ENCODE measurements at regions not wholly inside any gene's neighbourhood (a gene's known extent, or its start where the extent isn't known, plus 50 kb on each side); places are given as distances from the start of the nearest gene placed in this dataset.

DNA sequence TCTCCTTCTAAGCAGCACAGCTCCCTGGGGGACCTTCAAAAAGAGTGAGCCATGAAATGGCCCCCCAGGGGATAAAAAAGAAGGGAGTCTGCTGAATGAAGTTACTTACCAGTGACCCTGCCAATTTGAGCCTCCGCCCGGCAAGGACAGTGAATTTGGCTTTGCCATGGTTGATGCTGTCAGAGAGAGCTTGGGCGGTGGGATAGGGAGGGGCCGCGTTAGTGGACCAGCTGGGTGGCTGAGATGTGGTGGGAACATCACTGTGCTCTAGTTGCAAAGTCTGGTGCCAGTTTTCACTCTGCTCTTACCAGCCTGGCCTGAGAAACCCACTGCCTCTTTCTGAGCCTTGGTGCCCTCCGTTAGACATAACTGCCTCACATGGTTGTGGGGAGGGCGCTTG lies 114.6 kb downstream of the MRM1 start (continued):
- TF ChIP-seq, protein P1, sequence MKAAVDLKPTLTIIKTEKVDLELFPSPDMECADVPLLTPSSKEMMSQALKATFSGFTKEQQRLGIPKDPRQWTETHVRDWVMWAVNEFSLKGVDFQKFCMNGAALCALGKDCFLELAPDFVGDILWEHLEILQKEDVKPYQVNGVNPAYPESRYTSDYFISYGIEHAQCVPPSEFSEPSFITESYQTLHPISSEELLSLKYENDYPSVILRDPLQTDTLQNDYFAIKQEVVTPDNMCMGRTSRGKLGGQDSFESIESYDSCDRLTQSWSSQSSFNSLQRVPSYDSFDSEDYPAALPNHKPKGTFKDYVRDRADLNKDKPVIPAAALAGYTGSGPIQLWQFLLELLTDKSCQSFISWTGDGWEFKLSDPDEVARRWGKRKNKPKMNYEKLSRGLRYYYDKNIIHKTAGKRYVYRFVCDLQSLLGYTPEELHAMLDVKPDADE (IDR thresholded peaks at IDR 0.05) = no peak
- TF ChIP-seq ZNF331 (CRISPR knock-in tag; IDR thresholded peaks at IDR 0.05; ENCODE audit: low read depth) (no peak), POLR2AphosphoS5 (IDR thresholded peaks at IDR 0.05; ENCODE audit: low read depth) (no peak), EZH2 (IDR thresholded peaks at IDR 0.05; ENCODE audit: low read depth, unreplicated experiment) (no peak), ZNF114 (CRISPR knock-in tag; IDR thresholded peaks at IDR 0.05) (no peak), JUNB (IDR thresholded peaks at IDR 0.05; ENCODE audit: unreplicated experiment) (no peak), EZH2phosphoT487 (IDR thresholded peaks at IDR 0.05; ENCODE audit: unreplicated experiment) (no peak), STAT1 (IDR thresholded peaks at IDR 0.05; ENCODE audit: unreplicated experiment) (no peak)

DNA sequence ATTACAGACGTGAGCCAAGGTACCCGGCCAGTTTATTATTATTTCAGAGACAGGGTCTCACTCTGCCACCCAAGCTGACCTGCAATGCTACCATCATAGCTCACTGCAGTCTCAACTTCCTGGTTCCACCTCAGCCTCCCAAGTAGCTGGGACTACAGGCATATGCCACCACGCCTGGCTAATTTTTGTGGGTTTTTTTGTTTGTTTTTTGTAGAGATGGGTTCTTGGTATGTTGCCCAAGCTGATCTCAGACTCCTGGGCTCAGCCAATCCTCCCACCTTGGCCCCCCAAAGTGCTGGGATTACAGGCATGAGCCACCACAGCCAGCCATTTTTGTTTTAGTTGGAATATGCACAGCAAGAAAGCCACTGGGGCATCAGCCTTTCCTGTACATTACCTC lies 115.7 kb downstream of the MRM1 start:
- no peaks in the 10 kb centered on the region for H3K9me3 Mint-ChIP-seq
- Histone ChIP-seq H3K4me1 (ENCODE audit: insufficient read depth) (peaks cover 10% of the 10 kb centered on the region), H3K9me2 (ENCODE audit: insufficient read depth) (no peaks in the 10 kb centered on the region), H3K4me3 (no peak overlapping the region), H3K79me2 (replicated peaks; ENCODE audit: insufficient read depth) (no peaks in the 10 kb centered on the region), H3K4me2 (no peak overlapping the region), H2AFZ (no peak overlapping the region), H3F3A (replicated peaks; ENCODE audit: low read depth) (no peaks in the 10 kb centered on the region), H4K20me1 (replicated peaks; ENCODE audit: insufficient read depth) (no peaks in the 10 kb centered on the region), H3K27ac (ENCODE audit: low read depth) (no peak overlapping the region), H3K27me3 (ENCODE audit: insufficient read depth) (no peaks in the 10 kb centered on the region), H3K36me3 (ENCODE audit: insufficient read depth) (no peaks in the 10 kb centered on the region)
- H3K4me3 Mint-ChIP-seq = no peak overlapping the region
- no peak for DNase-seq (ENCODE audit: low spot score)
- peaks cover 10% of the 10 kb centered on the region for H3K4me1 Mint-ChIP-seq
- ATAC-seq = no peak
- no peak overlapping the region for H3K27ac Mint-ChIP-seq
- no peaks in the 10 kb centered on the region for H3K36me3 Mint-ChIP-seq (ENCODE audit: low read depth)
- H3K27me3 Mint-ChIP-seq (ENCODE audit: insufficient read depth, low read depth, poor library complexity) = no peaks in the 10 kb centered on the region
- no peak for TF ChIP-seq STAT1 (IDR thresholded peaks at IDR 0.05; ENCODE audit: unreplicated experiment)
- TF ChIP-seq, protein P1 (IDR thresholded peaks at IDR 0.05) = no peak
- TF ChIP-seq, protein P2, sequence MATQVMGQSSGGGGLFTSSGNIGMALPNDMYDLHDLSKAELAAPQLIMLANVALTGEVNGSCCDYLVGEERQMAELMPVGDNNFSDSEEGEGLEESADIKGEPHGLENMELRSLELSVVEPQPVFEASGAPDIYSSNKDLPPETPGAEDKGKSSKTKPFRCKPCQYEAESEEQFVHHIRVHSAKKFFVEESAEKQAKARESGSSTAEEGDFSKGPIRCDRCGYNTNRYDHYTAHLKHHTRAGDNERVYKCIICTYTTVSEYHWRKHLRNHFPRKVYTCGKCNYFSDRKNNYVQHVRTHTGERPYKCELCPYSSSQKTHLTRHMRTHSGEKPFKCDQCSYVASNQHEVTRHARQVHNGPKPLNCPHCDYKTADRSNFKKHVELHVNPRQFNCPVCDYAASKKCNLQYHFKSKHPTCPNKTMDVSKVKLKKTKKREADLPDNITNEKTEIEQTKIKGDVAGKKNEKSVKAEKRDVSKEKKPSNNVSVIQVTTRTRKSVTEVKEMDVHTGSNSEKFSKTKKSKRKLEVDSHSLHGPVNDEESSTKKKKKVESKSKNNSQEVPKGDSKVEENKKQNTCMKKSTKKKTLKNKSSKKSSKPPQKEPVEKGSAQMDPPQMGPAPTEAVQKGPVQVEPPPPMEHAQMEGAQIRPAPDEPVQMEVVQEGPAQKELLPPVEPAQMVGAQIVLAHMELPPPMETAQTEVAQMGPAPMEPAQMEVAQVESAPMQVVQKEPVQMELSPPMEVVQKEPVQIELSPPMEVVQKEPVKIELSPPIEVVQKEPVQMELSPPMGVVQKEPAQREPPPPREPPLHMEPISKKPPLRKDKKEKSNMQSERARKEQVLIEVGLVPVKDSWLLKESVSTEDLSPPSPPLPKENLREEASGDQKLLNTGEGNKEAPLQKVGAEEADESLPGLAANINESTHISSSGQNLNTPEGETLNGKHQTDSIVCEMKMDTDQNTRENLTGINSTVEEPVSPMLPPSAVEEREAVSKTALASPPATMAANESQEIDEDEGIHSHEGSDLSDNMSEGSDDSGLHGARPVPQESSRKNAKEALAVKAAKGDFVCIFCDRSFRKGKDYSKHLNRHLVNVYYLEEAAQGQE (IDR thresholded peaks at IDR 0.05; ENCODE audit: unreplicated experiment) = no peak
- TF ChIP-seq, protein P3, sequence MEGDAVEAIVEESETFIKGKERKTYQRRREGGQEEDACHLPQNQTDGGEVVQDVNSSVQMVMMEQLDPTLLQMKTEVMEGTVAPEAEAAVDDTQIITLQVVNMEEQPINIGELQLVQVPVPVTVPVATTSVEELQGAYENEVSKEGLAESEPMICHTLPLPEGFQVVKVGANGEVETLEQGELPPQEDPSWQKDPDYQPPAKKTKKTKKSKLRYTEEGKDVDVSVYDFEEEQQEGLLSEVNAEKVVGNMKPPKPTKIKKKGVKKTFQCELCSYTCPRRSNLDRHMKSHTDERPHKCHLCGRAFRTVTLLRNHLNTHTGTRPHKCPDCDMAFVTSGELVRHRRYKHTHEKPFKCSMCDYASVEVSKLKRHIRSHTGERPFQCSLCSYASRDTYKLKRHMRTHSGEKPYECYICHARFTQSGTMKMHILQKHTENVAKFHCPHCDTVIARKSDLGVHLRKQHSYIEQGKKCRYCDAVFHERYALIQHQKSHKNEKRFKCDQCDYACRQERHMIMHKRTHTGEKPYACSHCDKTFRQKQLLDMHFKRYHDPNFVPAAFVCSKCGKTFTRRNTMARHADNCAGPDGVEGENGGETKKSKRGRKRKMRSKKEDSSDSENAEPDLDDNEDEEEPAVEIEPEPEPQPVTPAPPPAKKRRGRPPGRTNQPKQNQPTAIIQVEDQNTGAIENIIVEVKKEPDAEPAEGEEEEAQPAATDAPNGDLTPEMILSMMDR (conservative IDR thresholded peaks at IDR 0.05; ENCODE audit: low read depth in 2 of 2) = no peak
- TF ChIP-seq EZH2 (IDR thresholded peaks at IDR 0.05; ENCODE audit: low read depth, unreplicated experiment) = no peak
- no peak for TF ChIP-seq JUNB (IDR thresholded peaks at IDR 0.05; ENCODE audit: unreplicated experiment)
- TF ChIP-seq ZNF114 (CRISPR knock-in tag; IDR thresholded peaks at IDR 0.05) = no peak
- TF ChIP-seq ZNF462 (CRISPR knock-in tag; IDR thresholded peaks at IDR 0.05) = no peak

Measured in GM23338 (cell line).